Transverse colon (tissue), 4 donors: ENCODE measurements at regions not wholly inside any gene's neighbourhood (a gene's known extent, or its start where the extent isn't known, plus 50 kb on each side); places are given as distances from the start of the nearest gene placed in this dataset.

Experiments used
- DNase-seq: peaks from one replicate; pipeline ENCODE4 v3.0.0-alpha.2; 2019
- H3K27ac ChIP-seq, 4 donors: fragments of 200-600 bp; sonication (generic); 2 replicates each; pipeline ENCODE4 v1.5.1; 2016 to 2018; ENCODE audit warnings: inconsistent platforms in 4 of 4
- H3K27me3 ChIP-seq: fragments of 200-600 bp; sonication (generic); 2 replicates; pipeline ENCODE4 v1.5.1; 2017; ENCODE audit warnings: inconsistent platforms
- H3K36me3 ChIP-seq, 4 donors: fragments of 200-600 bp; sonication (generic); 2 replicates each; pipeline ENCODE4 v1.5.1; 2017 to 2019; ENCODE audit warnings: inconsistent platforms in 4 of 4
- H3K4me1 ChIP-seq, 4 donors: fragments of 200-600 bp; sonication (generic); 2 replicates each; pipeline ENCODE4 v1.5.1; 2017 to 2020; ENCODE audit warnings: inconsistent platforms in 4 of 4
- H3K4me3 ChIP-seq, 4 donors: fragments of 200-600 bp; sonication (generic); 1 replicate in 1 of 4; 2 replicates in 3 of 4; pipeline versions ENCODE4 v1.5.1 to v1.6.1; 2017 to 2019; ENCODE audit warnings: inconsistent platforms in 4 of 4
- H3K9me3 ChIP-seq, 2 donors: fragments of 200-600 bp; sonication (generic); 2 replicates each; pipeline ENCODE4 v1.5.1; 2017 to 2019; ENCODE audit warnings: inconsistent platforms in 2 of 2
- CTCF ChIP-seq, 5 experiments: fragments of 200-600 bp in 3 of 5; fragments of 450-650 bp in 2 of 5; sonication (generic) in 3 of 5; IDR thresholded peaks; 1 replicate in 2 of 5; 2 replicates in 3 of 5; pipeline ENCODE4 v1.5.1; 2016 to 2017; ENCODE audit warnings: antibody characterized with exemption in 5 of 5, inconsistent platforms in 3 of 5, mild to moderate bottlenecking in 2 of 5, moderate library complexity in 1 of 5
- EP300 ChIP-seq: sonication (generic); formaldehyde crosslinking; IDR thresholded peaks from one replicate; pipeline ENCODE4 v1.6.1; 2017; ENCODE audit warnings: antibody characterized with exemption, low read depth
- POLR2A ChIP-seq: fragments of 450-650 bp; IDR thresholded peaks from one replicate; pipeline ENCODE4 v1.6.1; 2016; ENCODE audit warnings: antibody characterized with exemption, mild to moderate bottlenecking, moderate library complexity
- POLR2AphosphoS5 ChIP-seq, 3 donors: sonication (generic); formaldehyde crosslinking; IDR thresholded peaks; one replicate each; pipeline ENCODE4 v1.6.1; 2016; ENCODE audit warnings: antibody characterized with exemption in 3 of 3
- WGBS, 2 donors: methylation state at CpG; one replicate each; pipeline ENCODE4 v1.1.5; 2018; ENCODE audit warnings: low coverage in 1 of 2; 5-methylcytosine and 5-hydroxymethylcytosine counted together
- in situ Hi-C, 4 donors: fragments of 200-750 bp; cut with MboI; loops; one replicate each; pipeline versions ENCODE4 v1.15.0 to v1.15.1; 2017; ENCODE audit warnings: low sequenced_read_pairs in 3 of 4, low pct_ligation_motif_present in 1 of 4, low pct_unique_long_range_greater_than_20kb in 1 of 4
- intact Hi-C: fragments of 100-400 bp; cut with DNase I; formaldehyde crosslinking; loops from one replicate; pipeline ENCODE4 v1.15.1; 2023; ENCODE audit warnings: low total_unique reads

- in situ Hi-C loops = no loop called here
- 47 to 58% methylated on average over 1 of the region's 1 CpG for WGBS, 2 donors
- no peak for DNase-seq
- no peaks in the 10 kb centered on the region for H3K9me3 ChIP-seq
- no peaks in the 10 kb centered on the region for H3K4me1 ChIP-seq
- no peaks in the 10 kb centered on the region for H3K36me3 ChIP-seq
- TF ChIP-seq POLR2A (no peak), POLR2AphosphoS5 (IDR thresholded peaks at IDR 0.05) (no peak), CTCF (IDR thresholded peaks at IDR 0.05) (no peak), EP300 (no peak)
- no peak overlapping the region for H3K4me3 ChIP-seq
- intact Hi-C loops = no loop called here
- H3K27me3 ChIP-seq = no peaks in the 10 kb centered on the region
- no peak overlapping the region for H3K27ac ChIP-seq
Measured at GRCh38 chr15:46416544-46416943, 781.7 kb downstream of the SQOR start.

GRCh38 chr15:46420990-46421389 is 786.2 kb downstream of the SQOR start:
- in situ Hi-C loops = no loop called here
- Histone ChIP-seq H3K27ac (no peak overlapping the region), H3K4me1 (no peaks in the 10 kb centered on the region), H3K9me3 (peaks cover 0 to 5% of the 10 kb centered on the region in 2 donors), H3K27me3 (no peaks in the 10 kb centered on the region), H3K36me3 (no peaks in the 10 kb centered on the region), H3K4me3 (no peak overlapping the region)
- WGBS, 2 donors = 47 to 48% methylated on average over 1 of the region's 1 CpG
- no peak for TF ChIP-seq CTCF (IDR thresholded peaks at IDR 0.05)
- intact Hi-C loops = no loop called here
- DNase-seq = no peak

- Histone ChIP-seq H3K4me3 (no peak overlapping the region), H3K27me3 (no peaks in the 10 kb centered on the region), H3K9me3 (no peaks in the 10 kb centered on the region), H3K27ac (no peak overlapping the region), H3K36me3 (no peaks in the 10 kb centered on the region), H3K4me1 (no peaks in the 10 kb centered on the region)
- intact Hi-C loops (no loop called here), in situ Hi-C loops (no loop called here)
- WGBS, 2 donors = 73 to 80% methylated on average over 4 of the region's 4 CpGs
- DNase-seq = no peak
- no peak for TF ChIP-seq EP300
- no peak for TF ChIP-seq CTCF (IDR thresholded peaks at IDR 0.05)
- no peak for TF ChIP-seq POLR2A
Measured at GRCh38 chr15:46441294-46442062, 806.6 kb downstream of the SQOR start.

GRCh38 chr15:46442184-46442583 is 807.4 kb downstream of the SQOR start:
- no peak for DNase-seq
- no peaks in the 10 kb centered on the region for H3K4me1 ChIP-seq
- H3K36me3 ChIP-seq = no peaks in the 10 kb centered on the region
- in situ Hi-C loops = no loop called here
- no peak overlapping the region for H3K4me3 ChIP-seq
- no peak overlapping the region for H3K27ac ChIP-seq
- WGBS, 2 donors = 77 to 79% methylated on average over 5 of the region's 5 CpGs
- intact Hi-C loops = no loop called here
- TF ChIP-seq POLR2A (no peak), EP300 (no peak), POLR2AphosphoS5 (IDR thresholded peaks at IDR 0.05) (no peak), CTCF (IDR thresholded peaks at IDR 0.05) (no peak)
- H3K27me3 ChIP-seq = no peaks in the 10 kb centered on the region
- no peaks in the 10 kb centered on the region for H3K9me3 ChIP-seq
